GM21825 (cell line): ENCODE measurements at regions not wholly inside any gene's neighbourhood (a gene's known extent, or its start where the extent isn't known, plus 50 kb on each side); places are given as distances from the start of the nearest gene placed in this dataset.
"Not testable (repeated sequence)": the region's sequence is repeated elsewhere in the genome, so short reads cannot be mapped to it uniquely, and the experiment has no call there.

Experiments used
- ATAC-seq: cut with Tn5 transposase; IDR thresholded peaks from one replicate; pipeline ENCODE4 v1.9.1; 2021; ENCODE audit warnings: mild to moderate bottlenecking, moderate library complexity; ENCODE audit not compliant: unreplicated experiment

DNA sequence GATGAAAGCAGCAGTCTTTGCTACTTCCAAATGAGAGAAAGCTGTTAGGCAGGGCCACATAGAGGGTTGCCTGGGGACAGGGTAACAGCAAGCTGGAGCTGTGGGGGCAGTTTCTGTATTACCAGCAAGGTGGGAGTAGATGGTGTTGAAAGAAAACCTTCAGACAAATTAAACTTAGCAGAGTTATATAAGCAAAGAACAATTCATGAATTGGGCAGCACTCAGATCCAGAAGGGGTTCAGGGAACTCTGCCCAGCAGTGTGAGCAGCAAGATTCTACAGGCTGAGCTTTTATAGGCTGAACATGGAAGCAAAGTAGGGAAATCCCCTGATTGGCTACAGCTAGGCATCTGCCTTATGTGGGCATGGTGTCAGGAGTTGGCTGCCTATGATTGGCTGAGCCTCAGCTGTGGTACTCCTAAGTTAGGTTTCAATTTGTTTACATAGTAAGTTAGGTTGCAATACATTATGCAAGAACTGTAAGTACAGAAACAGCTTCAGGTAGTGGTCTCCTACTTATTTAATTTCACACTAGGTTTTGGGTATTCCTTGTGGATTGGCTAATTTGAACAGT lies 64.1 kb upstream of the TMPRSS2 start:
- no peak for ATAC-seq

DNA sequence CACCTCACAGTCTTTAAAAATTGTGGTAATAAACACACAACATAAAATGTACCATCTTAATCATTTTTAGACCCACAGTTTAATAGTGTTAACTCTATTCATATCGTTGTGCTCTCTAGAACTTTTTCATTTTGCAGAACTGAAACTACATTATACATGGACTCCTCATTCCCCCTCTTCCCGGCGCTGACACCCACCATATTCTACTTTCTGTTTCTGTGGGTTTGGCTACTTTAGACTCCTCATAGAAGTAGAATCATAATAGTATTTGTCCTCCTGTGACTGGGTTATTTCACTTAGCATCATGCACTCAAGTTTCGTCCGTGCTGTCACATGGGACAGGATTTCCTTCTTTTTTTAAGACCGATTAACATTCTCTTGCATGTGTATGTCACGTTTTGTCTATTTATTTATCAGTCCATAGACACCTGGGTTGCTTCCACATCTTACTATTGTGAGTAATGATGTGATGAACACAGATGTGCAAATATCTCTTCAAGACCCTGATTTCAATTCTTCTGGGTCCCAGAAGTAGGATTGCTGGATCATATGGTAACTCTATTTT lies 62.9 kb upstream of the TMPRSS2 start:
- peak; percentile 79 for ATAC-seq

DNA sequence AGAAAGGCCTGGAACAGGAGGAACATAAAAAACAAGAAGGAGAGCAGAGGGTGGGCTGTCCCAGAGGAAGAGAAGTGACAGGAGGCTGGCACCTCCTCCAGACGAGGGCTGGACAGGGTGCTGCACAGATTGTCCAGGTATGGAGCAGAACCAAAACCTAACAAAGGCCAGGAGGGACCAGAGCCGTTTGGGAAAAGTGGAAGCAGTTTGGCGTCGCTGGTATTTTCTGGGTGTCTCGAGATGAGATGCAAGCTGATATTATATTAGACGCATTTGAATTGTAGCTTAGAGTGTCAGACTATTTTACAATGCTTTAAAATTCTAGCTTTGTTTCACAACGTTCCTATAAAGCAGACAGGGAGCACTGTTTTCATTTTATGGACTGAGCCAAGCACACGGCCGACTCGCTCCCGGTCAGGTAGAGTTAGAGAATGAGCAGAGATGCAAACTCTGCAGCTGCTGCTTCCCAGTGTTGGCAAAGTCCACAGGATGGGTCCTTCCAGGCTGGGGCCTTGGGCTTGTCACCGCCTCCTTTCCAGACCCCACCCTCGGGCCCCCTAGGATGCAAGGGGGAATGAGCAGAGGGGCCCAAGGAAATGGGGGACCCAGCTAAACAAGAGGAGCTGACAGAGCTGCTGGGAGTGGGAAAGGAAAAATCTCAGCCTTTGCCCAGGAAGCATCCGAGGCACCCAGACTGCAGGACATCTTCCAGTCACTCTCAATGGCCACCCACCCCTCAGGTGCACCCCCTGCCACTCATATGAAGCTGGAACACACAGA lies 60.8 kb upstream of the TMPRSS2 start:
- no peak for ATAC-seq

DNA sequence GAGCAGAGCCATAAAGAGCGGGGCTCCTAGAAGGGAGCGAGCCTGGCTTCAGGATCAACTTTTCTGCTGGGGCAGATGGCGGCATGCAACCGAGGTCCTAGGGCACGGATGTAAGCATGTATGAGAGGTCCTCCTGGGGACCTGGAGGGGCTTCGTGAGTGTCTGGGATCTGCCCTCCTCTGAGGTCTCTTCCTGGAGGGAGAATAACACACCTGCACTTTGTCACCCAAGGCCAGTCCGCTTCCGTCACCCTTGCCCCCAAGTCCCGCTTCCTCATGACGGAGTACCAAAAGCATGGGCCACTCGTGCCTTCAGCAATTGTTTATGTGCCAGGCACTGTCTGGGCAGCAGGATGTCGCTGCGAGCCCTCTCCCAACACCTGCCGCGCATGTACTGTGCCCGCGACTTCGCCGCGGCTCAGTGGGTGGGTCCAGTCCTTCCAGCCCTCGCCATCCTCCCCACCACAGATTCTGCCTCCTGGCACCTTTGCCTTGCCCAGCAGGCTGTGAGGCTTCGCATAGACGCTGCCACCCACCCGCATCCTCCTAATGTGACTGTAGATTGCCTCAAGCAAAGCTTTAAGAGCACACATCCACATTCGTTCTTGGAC lies 60.0 kb upstream of the TMPRSS2 start:
- no peak for ATAC-seq

DNA sequence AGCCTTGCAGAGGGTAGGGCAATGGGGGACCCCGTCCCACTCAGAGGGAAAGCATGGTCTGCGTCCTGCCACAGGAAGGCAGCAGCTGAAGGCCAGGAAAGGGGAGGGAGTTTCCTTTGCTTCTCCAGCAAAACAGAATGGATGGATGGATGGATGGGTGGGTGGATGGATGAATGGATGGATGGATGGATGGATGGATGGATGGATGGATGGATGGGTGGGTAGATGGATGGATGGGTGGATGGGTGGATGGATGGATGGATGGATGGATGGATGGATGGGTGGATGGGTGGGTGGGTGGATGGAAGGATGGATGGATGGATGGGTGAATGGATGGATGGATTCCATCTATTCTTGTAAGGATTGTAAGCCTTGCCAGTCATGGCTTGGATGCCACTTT lies 59.3 kb upstream of the TMPRSS2 start:
- not testable (repeated sequence) for ATAC-seq

DNA sequence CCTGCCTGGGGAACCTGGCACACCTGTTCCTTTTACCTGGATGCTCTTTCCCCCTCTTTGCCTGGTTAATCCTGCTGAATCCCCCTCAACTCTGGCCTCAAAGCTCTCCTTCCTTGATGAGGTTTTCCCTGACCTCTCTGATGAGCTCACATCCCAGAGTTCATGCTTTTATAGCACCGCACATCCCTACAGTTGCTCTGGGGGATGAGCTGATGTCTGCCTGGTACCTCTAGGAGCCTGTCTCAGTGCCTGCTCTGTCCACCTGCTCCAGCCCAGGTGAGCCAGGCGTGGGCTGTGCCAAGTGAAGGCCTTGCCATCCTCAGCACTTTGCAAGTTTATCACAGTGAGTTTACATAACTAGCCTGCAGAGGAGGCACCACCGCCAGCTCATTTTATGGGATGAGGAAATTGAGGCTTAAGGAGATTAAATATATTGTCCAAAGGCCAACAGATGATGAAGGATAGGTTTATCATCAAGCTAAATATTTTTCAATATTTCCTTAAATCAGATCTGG lies 58.6 kb upstream of the TMPRSS2 start:
- ATAC-seq: no peak

DNA sequence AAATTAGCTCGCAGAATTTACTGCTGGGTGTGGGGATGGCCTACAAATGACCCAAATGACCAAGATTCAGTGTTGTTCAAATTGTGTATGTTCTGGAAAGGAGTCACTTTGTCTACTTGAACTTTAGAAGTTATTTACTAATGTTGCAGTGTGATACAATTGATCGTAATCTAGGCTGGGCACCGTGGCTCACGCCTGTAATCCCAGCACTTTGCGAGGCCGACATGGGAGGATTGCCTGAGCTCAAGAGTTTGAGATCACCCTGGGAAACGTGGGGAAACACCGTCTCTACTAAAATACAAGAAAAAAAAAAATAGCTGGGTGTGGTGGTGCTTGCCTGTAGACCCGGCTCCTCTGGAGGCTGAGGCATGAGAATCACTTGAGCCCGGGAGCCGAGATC lies 57.6 kb upstream of the TMPRSS2 start:
- ATAC-seq: no peak

DNA sequence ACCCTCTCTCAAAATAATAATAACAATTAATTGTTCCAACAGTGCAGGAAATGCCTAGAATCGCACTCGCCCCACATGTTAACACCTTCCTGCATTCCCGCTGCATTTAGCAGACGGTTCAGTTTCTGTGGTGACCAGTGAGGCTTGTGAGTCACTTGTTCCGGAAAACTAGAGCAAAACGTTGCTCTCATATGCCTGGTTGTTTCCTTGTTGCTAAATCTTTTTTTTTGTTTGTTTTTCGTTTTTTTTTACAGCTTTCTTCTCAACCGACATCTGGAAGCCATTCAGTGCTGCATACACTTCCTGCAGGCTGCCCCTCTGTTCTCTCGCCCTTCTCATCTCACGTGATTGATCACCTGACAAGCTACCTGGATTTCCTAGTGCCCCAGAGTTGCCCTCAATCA lies 56.9 kb upstream of the TMPRSS2 start:
- no peak for ATAC-seq

DNA sequence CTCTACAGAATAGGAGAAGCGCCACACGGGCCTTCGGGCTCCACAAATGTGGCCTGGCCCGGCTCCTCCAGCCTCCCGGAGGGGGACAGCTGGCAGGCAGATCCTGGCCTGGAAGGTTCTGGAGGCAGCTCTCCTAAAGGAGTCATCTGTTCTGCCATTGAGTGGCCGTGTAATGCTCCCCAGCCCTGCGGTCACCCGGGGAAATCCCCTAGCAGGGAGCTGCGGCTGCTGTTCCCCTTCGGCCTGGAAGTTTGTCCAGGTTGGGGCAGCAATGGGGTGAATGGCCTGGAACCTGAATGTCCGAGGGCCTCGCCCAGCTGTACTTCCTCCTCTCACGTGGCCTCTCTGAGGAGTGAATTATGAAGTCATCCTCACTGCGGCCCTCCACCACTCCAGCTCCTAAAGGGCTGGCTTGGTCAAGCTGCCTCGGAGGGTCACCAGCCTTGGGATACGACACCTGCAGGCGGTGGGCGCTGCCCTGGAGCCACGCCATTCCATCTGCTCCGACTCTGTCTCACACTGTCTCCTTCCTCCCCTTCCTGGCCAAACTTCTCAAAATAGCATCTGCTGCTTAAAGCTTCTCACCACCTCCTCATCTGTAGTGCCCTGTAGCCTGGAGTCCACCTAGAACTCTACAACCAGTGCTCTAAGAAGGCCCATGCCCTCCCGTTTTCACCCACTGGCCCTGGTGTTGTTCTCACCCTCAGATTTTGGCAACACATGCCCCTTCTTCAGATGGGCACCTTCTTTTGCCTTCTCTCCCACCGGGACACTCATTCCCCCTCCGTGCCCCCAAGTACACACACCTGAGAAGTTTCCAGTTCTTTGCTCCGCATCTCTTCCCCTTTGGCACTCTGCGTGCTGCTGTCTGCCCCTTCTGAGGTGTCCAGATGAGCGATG lies 54.4 kb upstream of the TMPRSS2 start:
- ATAC-seq: no peak

DNA sequence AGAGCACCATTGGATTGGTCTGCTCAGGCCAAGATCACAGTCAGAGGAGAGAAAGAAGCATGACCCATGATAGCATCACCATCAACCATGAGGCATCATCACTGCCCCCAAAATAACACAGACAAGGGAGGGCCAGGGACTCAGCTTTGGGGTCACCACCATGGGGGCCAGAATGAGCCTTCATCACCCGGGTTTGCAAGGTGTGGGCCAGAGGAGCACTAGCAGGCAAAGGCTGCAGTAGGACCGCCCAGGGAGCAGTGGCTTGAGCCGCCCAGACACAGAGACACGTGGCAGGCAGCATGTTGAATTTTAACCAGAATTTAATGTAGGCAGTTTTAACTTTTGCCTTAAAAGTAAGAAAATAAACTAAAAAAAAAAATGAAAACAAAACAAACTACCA lies 53.7 kb upstream of the TMPRSS2 start:
- ATAC-seq: no peak

DNA sequence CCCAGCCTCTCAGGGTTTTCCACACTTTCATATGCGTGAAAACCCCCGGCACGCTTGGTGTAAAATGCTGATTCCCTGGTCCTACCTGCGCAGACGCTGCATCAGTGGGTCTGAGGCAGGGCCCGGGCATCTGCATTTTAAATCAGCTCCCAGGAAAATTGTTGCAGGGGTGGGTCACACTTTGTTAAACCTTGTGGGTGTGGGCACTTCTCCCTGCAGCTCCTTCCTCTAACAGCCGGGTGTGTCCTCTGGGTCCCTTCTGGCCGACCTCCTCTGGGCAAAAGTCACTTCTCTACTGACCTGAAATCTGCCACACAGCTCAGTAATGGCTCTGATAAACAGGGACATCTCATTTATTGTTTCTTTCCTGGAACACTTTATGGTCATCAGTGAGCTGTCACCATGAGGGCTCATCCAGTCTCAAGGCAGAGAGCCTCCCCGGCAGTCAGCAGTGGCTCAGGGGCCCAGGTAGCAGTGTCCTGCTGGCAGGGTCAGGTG lies 52.8 kb upstream of the TMPRSS2 start:
- no peak for ATAC-seq

DNA sequence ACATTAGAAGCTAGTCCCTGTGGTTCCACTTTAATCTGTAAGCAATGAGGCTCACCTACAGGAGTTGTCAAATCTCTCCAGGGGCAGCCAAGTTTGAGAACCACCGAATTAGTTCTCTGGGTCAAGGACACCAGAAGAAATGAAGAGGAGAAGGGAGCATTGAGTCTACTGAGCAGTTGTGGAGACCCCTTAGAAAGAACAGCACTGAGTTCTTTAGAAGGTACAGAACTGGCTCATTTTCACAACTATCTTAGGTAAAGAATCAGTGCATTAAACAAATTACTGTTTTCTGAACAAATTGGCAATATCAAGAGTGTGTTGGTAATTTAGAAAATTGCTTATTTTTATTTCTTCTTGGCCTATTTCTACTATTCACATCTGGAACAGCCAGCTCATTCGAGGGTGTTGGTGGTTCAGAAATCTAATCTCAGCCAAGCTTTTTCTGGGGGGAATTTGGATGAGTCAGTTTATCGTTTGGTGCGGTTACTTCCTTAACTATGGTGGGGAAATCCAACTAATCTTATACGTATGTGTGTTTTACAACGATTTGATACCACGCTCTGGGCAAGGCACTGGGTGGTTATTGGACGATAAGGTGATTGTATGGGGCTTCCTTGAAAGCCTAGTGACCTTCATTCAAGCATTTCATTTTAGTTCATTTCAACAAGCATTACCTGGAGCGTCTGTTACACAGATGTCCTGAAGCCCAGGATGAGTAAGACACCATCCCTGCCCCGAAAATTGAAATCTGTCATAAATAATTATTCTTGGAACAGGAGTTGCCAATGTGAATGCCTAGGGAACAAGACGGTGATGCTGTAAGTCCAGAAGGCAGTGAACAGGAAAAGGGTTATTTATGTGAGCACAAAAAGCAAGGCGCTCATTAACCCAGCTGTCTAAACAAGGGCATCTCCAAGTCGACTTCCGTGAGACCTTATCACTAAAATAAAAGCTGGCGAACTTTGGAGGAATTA lies 52.0 kb upstream of the TMPRSS2 start:
- no peak for ATAC-seq

DNA sequence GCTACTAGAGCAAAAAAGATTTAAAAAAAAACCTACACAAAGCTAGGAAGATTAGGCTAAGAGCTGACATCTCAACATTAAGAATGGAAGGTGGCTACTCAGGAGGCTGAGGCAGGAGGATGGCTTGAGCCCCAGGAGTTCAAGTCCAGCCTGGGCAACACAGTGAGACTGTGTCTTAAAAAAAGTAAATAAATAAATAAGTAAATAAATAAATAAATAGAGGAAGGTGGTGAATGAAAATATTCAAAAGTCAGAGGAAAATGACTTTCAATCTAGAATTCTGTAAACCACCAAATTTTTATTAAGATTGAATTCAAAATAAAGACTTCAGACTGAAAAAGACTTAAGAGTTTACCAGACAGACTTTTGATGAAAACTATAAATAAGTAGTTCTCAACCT lies 50.9 kb upstream of the TMPRSS2 start:
- ATAC-seq: no peak

DNA sequence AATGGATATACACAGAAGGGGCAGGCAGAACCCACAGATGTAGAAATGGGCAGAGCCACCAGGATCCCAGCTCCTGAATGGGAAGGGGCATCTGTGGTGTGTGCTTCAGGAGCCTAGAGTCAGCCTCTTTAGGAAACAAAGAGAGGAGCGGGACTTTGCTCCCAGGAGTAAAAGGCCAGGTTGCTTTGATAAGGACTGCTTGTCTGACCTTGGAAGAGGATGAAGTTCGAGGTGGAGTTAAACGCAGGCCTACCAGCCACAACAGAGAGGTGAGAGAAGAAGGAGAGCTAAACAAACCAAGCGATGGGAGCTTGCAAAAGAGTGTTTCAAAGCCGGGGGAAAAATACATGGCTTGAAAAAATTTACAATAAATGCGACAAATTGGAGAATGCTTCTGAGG lies 49.9 kb upstream of the TMPRSS2 start:
- no peak for ATAC-seq
